ENCODE measurements at regions not wholly inside any gene's neighbourhood (a gene's known extent, or its start where the extent isn't known, plus 50 kb on each side); places are given as distances from the start of the nearest gene placed in this dataset.

DNA sequence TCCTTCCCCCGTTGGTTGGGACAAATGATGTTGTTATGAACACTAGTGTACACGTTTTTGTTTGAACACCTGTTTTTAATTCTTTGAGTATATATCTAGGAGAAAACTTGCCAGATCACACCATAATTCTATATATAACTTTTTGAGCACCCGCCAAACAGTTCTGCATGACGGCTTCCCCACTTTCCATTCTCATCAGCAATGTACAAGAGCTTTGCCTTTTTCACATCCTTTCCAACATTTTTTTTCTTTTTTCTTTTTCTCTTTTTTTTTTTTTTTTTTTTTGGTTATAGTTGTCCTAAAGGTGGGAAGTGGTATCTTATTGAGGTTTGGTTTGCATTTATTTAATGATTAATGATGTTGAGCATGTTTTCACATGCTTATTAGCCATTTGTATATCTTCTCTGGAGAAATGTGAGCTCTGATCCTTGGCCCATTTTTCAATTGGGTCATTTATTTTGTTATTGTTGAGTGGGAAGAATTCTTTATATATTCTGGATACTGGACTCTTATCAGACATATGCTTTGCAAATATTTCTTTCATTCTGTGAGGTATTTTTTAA, 86.9 kb upstream of the ZC3H15 start:
- no peaks in the 10 kb centered on the region for H3K27me3 ChIP-seq (ENCODE audit: insufficient read depth, low read depth, severe bottlenecking)
- no peak for DNase-seq
- H3K9me3 ChIP-seq (ENCODE audit: severe bottlenecking) = no peaks in the 10 kb centered on the region
- H3K4me3 ChIP-seq (ENCODE audit: low read depth, low read length) = no peak overlapping the region
- no peak overlapping the region for H3K27ac ChIP-seq
- TF ChIP-seq CTCF (IDR thresholded peaks at IDR 0.05; ENCODE audit: low read depth, low read length) = no peak
- no peaks in the 10 kb centered on the region for H3K36me3 ChIP-seq

DNA sequence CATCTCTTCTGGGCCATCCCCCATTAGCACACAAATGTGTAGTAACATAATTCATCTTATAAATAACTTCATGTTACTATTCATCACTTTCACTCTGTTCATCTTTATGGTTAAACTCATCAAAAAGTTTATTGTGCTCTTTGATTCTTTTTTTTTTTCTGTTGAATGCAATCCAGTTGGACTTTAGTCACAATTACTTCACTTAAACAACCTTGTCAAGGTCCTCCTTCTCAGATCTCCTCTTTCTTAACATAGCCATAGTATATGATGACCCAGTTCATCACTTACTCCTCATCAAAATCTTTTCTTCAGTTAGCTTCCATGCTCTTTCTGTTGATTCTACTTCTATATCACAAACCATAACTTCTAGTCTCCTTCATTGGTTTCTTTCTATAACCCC, 80.2 kb upstream of the ZC3H15 start:
- no peak for TF ChIP-seq CTCF (IDR thresholded peaks at IDR 0.05; ENCODE audit: low read depth, low read length)
- no peak for DNase-seq
- Histone ChIP-seq H3K36me3 (no peaks in the 10 kb centered on the region), H3K4me3 (ENCODE audit: low read depth, low read length) (no peak overlapping the region), H3K27ac (no peak overlapping the region), H3K27me3 (ENCODE audit: insufficient read depth, low read depth, severe bottlenecking) (no peaks in the 10 kb centered on the region), H3K9me3 (ENCODE audit: severe bottlenecking) (no peaks in the 10 kb centered on the region)

DNA sequence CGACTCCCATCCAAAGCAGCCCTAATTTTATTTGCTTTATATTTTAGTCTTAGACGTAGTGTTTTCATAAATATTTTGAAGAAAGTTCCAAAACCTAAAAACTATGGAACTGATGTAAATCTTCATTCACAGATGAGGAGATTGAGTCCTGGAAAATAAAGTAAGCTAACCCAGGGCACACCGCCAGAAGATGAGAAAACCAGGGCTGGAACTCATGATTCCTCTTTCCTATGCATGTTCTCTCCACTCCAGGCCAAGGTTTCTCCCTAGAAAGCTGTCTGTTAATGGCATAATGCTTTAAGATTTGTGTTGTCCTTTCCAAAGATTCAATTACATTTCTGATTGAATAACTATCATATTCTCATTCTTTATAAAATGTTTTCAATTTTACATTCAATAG, 78.4 kb upstream of the ZC3H15 start:
- Histone ChIP-seq H3K27me3 (ENCODE audit: insufficient read depth, low read depth, severe bottlenecking) (no peaks in the 10 kb centered on the region), H3K36me3 (no peaks in the 10 kb centered on the region), H3K4me3 (ENCODE audit: low read depth, low read length) (no peak overlapping the region), H3K9me3 (ENCODE audit: severe bottlenecking) (no peaks in the 10 kb centered on the region), H3K27ac (no peak overlapping the region)
- no peak for DNase-seq
- TF ChIP-seq CTCF (IDR thresholded peaks at IDR 0.05; ENCODE audit: low read depth, low read length) = no peak

DNA sequence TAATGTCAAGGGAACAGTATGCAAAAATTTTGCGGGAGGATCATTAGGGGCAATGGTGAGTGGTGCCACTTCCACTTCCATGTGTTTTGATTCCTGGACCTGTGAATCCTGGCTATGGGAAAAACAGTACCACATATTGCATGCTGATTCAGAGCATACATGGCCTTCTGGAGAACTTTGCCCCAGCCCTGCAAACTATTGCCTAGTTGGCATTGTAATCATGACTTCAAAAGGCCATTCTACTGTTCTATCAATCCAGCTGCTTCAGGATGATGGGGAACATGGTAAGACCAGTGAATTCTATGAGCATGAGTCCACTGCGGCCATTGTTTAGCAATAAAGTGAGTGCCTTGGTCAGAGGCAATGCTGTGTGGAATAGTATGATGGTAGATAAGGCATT, 75.3 kb upstream of the ZC3H15 start:
- H3K27me3 ChIP-seq (ENCODE audit: insufficient read depth, low read depth, severe bottlenecking) = no peaks in the 10 kb centered on the region

DNA sequence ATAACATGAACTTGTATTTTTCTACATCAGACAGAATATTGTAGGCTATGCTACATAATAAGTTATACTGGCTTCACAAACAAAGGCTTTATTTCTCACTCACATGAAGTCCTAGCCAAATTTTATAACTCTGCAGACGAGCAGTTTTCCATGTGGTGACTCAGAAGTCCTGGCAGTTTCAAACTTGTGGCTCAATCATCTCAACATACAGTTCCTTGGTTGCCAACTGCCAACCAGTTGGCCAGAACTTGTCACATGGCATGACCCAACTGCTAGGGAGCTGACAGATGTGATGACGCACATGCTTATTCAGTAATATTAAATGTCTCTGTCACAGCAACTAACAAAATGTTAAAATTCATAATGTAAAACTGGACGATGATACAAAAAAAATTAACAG, 63.8 kb upstream of the ZC3H15 start:
- Histone ChIP-seq H3K4me3 (ENCODE audit: low read depth, low read length) (no peak overlapping the region), H3K27ac (no peak overlapping the region), H3K36me3 (no peaks in the 10 kb centered on the region), H3K27me3 (ENCODE audit: insufficient read depth, low read depth, severe bottlenecking) (no peaks in the 10 kb centered on the region), H3K9me3 (ENCODE audit: severe bottlenecking) (no peaks in the 10 kb centered on the region)
- no peak for TF ChIP-seq CTCF (IDR thresholded peaks at IDR 0.05; ENCODE audit: low read depth, low read length)
- no peak for DNase-seq

More for the DNA sequence above, 75.3 kb upstream of the ZC3H15 start:
- Histone ChIP-seq H3K36me3 (no peaks in the 10 kb centered on the region), H3K9me3 (ENCODE audit: severe bottlenecking) (no peaks in the 10 kb centered on the region), H3K4me3 (ENCODE audit: low read depth, low read length) (no peak overlapping the region), H3K27ac (no peak overlapping the region)
- DNase-seq = no peak
- no peak for TF ChIP-seq CTCF (IDR thresholded peaks at IDR 0.05; ENCODE audit: low read depth, low read length)

GRCh38 chr2:186423481-186423880, 62.6 kb upstream of the ZC3H15 start:
- no peaks in the 10 kb centered on the region for H3K9me3 ChIP-seq (ENCODE audit: severe bottlenecking)
- TF ChIP-seq CTCF (IDR thresholded peaks at IDR 0.05; ENCODE audit: low read depth, low read length) = no peak
- H3K36me3 ChIP-seq = no peaks in the 10 kb centered on the region
- H3K27ac ChIP-seq = no peak overlapping the region
- no peak overlapping the region for H3K4me3 ChIP-seq (ENCODE audit: low read depth, low read length)
- no peaks in the 10 kb centered on the region for H3K27me3 ChIP-seq (ENCODE audit: insufficient read depth, low read depth, severe bottlenecking)
- DNase-seq = no peak
